Activated CD4-positive, alpha-beta T cell treated with anti-CD3 and anti-CD28 coated beads for 36 hours (primary cell): ENCODE measurements at regions not wholly inside any gene's neighbourhood (a gene's known extent, or its start where the extent isn't known, plus 50 kb on each side); places are given as distances from the start of the nearest gene placed in this dataset.

Experiments
- ATAC-seq: fragments of 200-7000 bp; cut with Tn5 transposase; one replicate; pipeline ENCODE4 v1.10.0; 2021; ENCODE audit warnings: mild to moderate bottlenecking, moderate library complexity
- CTCF ChIA-PET: fragments of 350-600 bp; sonication (Branson Sonifier 250); formaldehyde crosslinking; loops from one replicate; lab custom pipeline; 2021; ENCODE audit warnings: antibody characterized with exemption; lab: Charles Lee
- POLR2A ChIA-PET: fragments of 350-600 bp; sonication (Branson Sonifier 250); formaldehyde crosslinking; loops from one replicate; lab custom pipeline; 2021; ENCODE audit warnings: antibody characterized with exemption, inconsistent platforms; lab: Charles Lee
- DNase-seq: peaks from one replicate; pipeline ENCODE4 v3.0.0-alpha.2; 2020
- H3K27ac Mint-ChIP-seq: one replicate; pipeline ENCODE4 v1.8.0; 2021; ENCODE audit warnings: mixed read lengths
- H3K27me3 Mint-ChIP-seq: one replicate; pipeline ENCODE4 v1.8.0; 2021; ENCODE audit warnings: mixed read lengths
- H3K36me3 Mint-ChIP-seq: one replicate; pipeline ENCODE4 v1.8.0; 2021; ENCODE audit warnings: low read depth, mixed read lengths
- H3K4me1 Mint-ChIP-seq: one replicate; pipeline ENCODE4 v1.8.0; 2021; ENCODE audit warnings: mixed read lengths
- H3K4me3 Mint-ChIP-seq: one replicate; pipeline ENCODE4 v1.8.0; 2021; ENCODE audit warnings: mild to moderate bottlenecking, moderate library complexity, mixed read lengths
- H3K9me3 Mint-ChIP-seq: one replicate; pipeline ENCODE4 v1.8.0; 2021; ENCODE audit warnings: low read depth, mixed read lengths
- intact Hi-C, 2 experiments: fragments of 100-400 bp; cut with DNase I in 1 of 2; cut with micrococcal nuclease in 1 of 2; formaldehyde crosslinking; loops; one replicate each; pipeline versions ENCODE4 v1.14.2 to v1.15.1; 2022 to 2024; cut with DNase I, micrococcal nuclease

DNA sequence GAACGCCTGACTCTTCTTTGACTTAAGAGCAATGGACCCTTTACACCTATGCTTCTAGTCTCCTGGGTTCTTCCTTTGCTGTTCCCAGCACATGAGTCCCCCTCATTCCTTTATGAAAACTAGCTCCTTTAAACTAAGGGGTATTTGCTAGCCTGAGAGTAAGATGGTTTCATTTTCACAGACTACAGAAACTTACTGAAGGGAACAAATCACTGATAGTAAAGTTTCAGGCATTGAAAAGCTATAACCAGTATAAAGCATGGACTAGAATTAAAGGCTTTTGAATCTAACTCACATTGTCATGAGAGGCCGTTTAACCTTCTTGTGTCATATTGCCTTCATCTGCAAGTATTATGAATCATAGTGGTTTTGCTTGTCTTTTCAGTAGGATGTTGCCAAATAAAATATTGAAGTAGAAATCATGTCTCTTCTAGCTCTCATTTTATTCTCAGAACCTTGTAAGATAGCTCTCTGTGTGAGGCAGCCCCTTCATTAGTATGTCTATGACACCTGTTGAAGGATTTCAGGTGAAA, 765.9 kb downstream of the NR2F2 start:
- POLR2A ChIA-PET, result interaction anchor here (0.6 kb wide), 1 partner anchor 28 kb away, joined by 4 read pairs; no protein-coding TSS in a partner anchor
- DNase-seq, result no peak
- Mint-ChIP-seq H3K4me3 (no peak overlapping the region), H3K27me3 (no peaks in the 10 kb centered on the region), H3K4me1 (no peaks in the 10 kb centered on the region), H3K36me3 (no peaks in the 10 kb centered on the region), H3K27ac (no peak overlapping the region), H3K9me3 (peaks cover 10% of the 10 kb centered on the region)
- intact Hi-C loops, result no loop called here
- ATAC-seq, result no peak
- CTCF ChIA-PET, result no interaction called here

DNA sequence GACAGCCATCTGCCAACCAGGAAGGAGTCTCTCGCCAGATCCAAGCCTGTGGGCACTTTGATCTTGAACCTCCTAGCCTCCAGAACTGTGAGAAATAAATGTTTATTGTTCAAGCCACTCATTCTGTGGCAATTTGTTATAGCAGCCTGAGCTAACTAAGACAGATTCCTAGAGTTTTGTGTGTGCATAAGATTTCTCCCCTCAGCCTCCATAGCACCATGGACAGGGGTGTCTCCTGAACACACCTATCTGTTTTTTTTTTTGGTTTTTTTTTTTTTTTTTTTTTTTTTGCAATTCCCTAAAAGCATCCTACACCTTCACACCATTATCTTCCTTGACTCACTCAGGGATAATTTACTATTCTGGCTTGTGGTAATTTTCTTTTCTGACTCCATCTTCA, 768.5 kb downstream of the NR2F2 start:
- no peaks in the 10 kb centered on the region for H3K27me3 Mint-ChIP-seq
- DNase-seq, result no peak
- no peak overlapping the region for H3K4me3 Mint-ChIP-seq
- H3K4me1 Mint-ChIP-seq, result no peaks in the 10 kb centered on the region
- intact Hi-C loops, result no loop called here
- peaks cover 10% of the 10 kb centered on the region for H3K9me3 Mint-ChIP-seq
- CTCF ChIA-PET, result interaction anchor here (0.8 kb wide), 1 partner anchor 9 kb away, joined by 4 read pairs; no protein-coding TSS in a partner anchor
- POLR2A ChIA-PET, result no interaction called here
- no peaks in the 10 kb centered on the region for H3K36me3 Mint-ChIP-seq
- H3K27ac Mint-ChIP-seq, result no peak overlapping the region
- ATAC-seq, result no peak

DNA sequence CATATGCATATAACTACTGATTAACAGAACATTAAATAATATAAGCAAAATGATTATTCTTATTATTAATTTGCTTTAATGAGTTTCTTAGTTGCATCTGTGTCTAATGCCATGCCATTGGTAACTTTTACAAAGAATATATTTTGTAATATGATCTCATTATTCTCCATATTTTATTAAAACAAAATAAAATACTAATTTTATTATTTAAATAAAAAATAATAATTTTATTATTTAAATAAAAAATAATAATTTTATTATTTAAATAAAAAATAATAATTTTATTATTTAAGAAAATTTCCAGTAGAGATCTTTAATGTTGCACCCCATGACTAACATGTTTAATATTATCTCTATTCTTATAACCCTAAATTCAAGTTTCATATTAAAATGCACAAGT, 771.1 kb downstream of the NR2F2 start:
- POLR2A ChIA-PET, result no interaction called here
- no peaks in the 10 kb centered on the region for H3K4me1 Mint-ChIP-seq

DNA sequence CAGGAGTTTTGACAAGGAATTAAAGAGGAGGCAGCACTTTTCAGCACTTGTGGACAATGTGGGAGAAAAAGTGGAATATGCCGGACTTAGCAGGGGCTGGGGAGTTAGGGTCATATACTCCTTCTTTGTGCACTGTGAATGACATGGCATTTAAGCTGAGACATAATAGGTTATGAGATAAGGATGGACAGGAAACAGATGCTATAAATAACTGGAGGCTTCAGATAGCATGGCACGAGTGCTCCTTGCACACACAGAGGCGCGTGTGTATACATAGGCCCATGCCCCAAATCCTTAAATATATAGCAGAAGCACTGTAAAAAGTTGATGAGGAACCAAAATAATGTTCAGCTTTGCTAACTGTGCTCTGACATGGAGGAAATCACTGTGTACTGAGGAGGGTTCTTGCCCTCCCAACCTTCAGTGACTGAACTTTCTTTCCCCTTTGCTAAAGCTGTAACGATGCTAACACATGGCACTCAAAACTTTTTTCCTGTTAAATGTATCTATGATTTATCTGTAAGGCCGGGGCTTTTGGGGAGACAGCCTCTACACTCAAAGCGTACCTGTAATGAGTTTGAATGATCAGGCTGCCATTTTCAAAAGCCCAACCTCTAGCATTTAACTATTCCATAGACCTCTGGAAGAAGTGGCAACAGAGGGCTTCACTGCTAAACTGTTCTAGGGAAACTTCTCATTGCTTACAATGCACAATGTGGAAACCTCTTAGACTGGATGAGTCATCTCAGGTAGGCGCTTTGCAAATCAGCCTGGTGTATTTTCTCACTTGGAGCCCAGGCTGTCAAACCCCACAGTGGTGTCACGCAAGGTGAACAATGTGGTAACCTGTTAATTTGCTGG, 784.6 kb downstream of the NR2F2 start:
- intact Hi-C loops, result no loop called here
- no peak overlapping the region for H3K27ac Mint-ChIP-seq
- no peak overlapping the region for H3K4me3 Mint-ChIP-seq
- peaks cover 11% of the 10 kb centered on the region for H3K9me3 Mint-ChIP-seq
- DNase-seq (no peak), ATAC-seq (no peak)
- H3K4me1 Mint-ChIP-seq, result no peaks in the 10 kb centered on the region
- H3K27me3 Mint-ChIP-seq, result no peaks in the 10 kb centered on the region
- POLR2A ChIA-PET, result no interaction called here
- CTCF ChIA-PET, result no interaction called here
- no peaks in the 10 kb centered on the region for H3K36me3 Mint-ChIP-seq

More for the DNA sequence above, 771.1 kb downstream of the NR2F2 start:
- intact Hi-C loops, result no loop called here
- H3K27me3 Mint-ChIP-seq, result no peaks in the 10 kb centered on the region
- DNase-seq (no peak), ATAC-seq (no peak)
- no peaks in the 10 kb centered on the region for H3K36me3 Mint-ChIP-seq
- H3K4me3 Mint-ChIP-seq, result no peak overlapping the region
- no peak overlapping the region for H3K27ac Mint-ChIP-seq
- CTCF ChIA-PET, result no interaction called here
- peaks cover 16% of the 10 kb centered on the region for H3K9me3 Mint-ChIP-seq

DNA sequence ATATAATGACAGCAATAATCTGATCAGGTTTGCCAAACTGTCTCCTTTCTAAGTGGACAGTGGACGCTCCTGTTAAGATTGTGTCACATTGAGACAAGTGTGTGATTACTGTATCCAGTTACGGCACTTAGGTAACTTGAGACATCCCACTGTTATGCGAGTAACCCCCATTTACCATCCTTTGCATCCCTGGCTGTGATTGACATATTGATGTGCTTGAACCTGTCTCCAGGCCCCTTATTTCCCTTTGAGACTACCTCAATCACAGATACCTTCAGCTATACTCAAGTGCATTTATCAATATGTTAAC, 785.2 kb downstream of the NR2F2 start:
- no peaks in the 10 kb centered on the region for H3K27me3 Mint-ChIP-seq
- no peaks in the 10 kb centered on the region for H3K36me3 Mint-ChIP-seq
- peaks cover 8% of the 10 kb centered on the region for H3K9me3 Mint-ChIP-seq
- ChIA-PET CTCF (no interaction called here), POLR2A (no interaction called here)
- ATAC-seq (no peak), DNase-seq (no peak)
- intact Hi-C loops, result no loop called here
- H3K27ac Mint-ChIP-seq, result no peak overlapping the region
- H3K4me3 Mint-ChIP-seq, result no peak overlapping the region
- H3K4me1 Mint-ChIP-seq, result no peaks in the 10 kb centered on the region

DNA sequence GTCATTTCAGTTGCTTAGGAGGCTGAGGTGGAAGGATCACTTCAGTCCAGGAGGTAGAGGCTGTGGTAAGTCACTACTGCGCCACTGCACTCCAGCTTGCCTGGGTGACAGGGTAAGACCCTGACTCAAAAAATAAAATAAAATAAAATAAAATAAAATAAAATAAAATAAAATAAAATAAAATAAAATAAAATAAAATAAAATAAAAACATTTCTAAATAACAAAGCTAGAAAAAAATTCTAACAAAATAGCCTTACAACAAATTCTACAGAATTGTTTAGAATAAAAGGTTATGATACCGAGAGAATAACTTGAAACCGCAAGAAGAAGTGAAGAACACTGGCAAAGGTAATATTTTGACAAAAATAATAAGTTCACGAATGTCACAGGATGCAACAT, 794.3 kb downstream of the NR2F2 start:
- POLR2A ChIA-PET, result no interaction called here
- Mint-ChIP-seq H3K4me3 (no peak overlapping the region), H3K36me3 (no peaks in the 10 kb centered on the region), H3K9me3 (peaks cover 8% of the 10 kb centered on the region), H3K4me1 (no peaks in the 10 kb centered on the region), H3K27me3 (no peaks in the 10 kb centered on the region), H3K27ac (no peak overlapping the region)
- DNase-seq (no peak), ATAC-seq (no peak)
- intact Hi-C loops, result no loop called here
- CTCF ChIA-PET, result interaction anchor here (0.6 kb wide), 1 partner anchor 226 kb away, joined by 3 read pairs; no protein-coding TSS in a partner anchor

DNA sequence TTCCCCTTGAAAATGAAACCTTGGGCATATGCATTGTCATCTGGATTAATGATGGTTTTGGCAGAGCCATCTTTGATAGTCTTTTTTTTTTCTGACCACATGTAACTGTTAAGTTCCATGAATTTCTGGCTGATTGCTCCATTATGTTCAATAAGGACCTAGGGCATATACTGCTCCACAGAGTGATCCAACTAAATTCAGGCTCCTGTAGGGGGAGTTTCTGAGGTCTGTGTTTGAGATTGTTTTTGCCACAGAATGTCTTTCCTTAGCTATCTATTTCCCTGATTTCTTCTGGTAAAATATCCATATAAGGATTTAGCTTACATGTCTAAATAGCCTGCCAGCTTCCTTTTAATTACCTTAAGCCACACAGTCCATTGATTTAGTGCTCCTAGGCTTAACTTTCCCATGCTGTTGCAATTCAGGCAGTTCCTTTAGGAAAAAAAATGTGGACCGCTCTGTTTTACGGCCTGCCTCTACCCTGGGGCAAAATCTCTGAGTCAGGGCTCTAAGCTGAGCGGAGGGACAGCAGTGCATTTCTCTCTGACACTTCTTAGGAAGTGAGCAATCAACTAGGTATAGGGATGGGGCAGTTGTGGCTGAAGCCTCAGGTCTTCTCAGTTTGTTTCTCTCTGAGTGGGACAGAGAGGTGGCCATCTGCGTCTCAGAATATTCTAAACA, 796.2 kb downstream of the NR2F2 start:
- no peak overlapping the region for H3K27ac Mint-ChIP-seq
- intact Hi-C loops, result no loop called here

DNA sequence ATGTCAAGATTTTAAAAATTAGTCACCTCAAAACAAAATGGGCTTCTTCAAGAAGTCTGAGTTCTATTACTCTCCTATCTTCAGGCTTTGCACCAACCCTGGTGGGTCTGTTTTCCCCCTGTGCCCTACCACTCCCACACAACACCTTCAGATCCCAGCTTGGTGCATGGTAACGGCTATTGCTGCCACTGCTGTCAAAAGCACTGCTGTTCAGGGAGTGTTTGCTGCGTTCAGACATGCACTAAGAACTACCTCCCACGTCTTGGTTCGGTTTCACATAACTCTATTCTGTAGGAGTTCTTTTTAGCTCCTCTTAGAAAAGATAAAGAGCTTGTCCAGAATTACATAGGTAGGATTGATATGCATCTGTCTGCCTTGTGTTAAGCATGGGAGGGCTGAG, 799.2 kb downstream of the NR2F2 start:
- intact Hi-C loops, result no loop called here
- H3K4me1 Mint-ChIP-seq, result no peaks in the 10 kb centered on the region
- H3K27ac Mint-ChIP-seq, result no peak overlapping the region
- no peaks in the 10 kb centered on the region for H3K36me3 Mint-ChIP-seq
- peaks cover 20% of the 10 kb centered on the region for H3K9me3 Mint-ChIP-seq
- H3K4me3 Mint-ChIP-seq, result no peak overlapping the region
- DNase-seq (no peak), ATAC-seq (no peak)
- H3K27me3 Mint-ChIP-seq, result no peaks in the 10 kb centered on the region
- POLR2A ChIA-PET, result no interaction called here
- CTCF ChIA-PET, result no interaction called here

More for the DNA sequence above, 796.2 kb downstream of the NR2F2 start:
- ATAC-seq, result no peak
- no peak overlapping the region for H3K4me3 Mint-ChIP-seq
- POLR2A ChIA-PET, result no interaction called here
- peaks cover 11% of the 10 kb centered on the region for H3K9me3 Mint-ChIP-seq
- no peaks in the 10 kb centered on the region for H3K4me1 Mint-ChIP-seq
- CTCF ChIA-PET, result no interaction called here
- no peaks in the 10 kb centered on the region for H3K36me3 Mint-ChIP-seq
- no peak for DNase-seq
- H3K27me3 Mint-ChIP-seq, result no peaks in the 10 kb centered on the region

DNA sequence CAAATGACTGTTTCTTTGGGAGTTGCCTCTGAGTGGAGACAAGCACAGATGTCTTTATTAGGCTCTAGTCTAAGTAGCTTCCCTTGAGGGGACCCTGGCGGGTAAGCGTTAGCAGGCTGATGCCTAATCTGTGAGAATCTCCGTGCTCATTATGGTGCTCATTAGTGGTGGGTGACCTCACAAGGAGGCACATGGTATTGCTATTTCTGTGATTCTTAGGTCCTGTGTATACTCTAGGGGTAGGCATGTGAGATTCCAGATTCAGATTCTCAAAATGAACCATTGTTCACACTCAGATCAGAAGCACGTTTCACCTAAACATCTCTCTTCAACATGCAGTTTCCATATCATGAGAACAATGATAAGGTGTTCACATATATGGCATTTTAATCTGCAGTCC, 809.7 kb downstream of the NR2F2 start:
- DNase-seq, result no peak
- ATAC-seq, result no peak
- CTCF ChIA-PET, result no interaction called here
- H3K4me3 Mint-ChIP-seq, result no peak overlapping the region
- no peaks in the 10 kb centered on the region for H3K4me1 Mint-ChIP-seq
- H3K36me3 Mint-ChIP-seq, result no peaks in the 10 kb centered on the region
- no peaks in the 10 kb centered on the region for H3K27me3 Mint-ChIP-seq
- POLR2A ChIA-PET, result no interaction called here
- peaks cover 12% of the 10 kb centered on the region for H3K9me3 Mint-ChIP-seq
- intact Hi-C loops, result no loop called here
- no peak overlapping the region for H3K27ac Mint-ChIP-seq

DNA sequence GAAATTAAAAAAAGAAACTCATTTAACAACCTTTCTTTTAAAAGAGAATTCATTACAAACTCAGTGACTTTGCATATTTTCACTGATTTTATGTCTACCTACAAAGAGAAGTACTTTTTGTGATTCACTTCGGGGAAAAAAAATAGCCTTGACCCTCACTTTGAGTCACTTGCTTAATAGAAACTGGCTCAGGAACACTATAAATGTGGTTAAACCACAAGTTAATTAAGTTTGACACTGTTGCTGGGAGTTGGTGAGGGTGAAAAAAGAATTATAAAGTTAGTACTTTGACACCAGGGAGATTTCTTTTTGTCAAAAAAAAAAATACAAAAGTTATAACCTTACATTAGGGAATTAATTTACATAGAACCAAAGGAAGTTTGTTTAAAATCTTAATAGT, 810.9 kb downstream of the NR2F2 start:
- ATAC-seq, result no peak
- CTCF ChIA-PET, result no interaction called here
- H3K4me3 Mint-ChIP-seq, result no peak overlapping the region
- H3K27me3 Mint-ChIP-seq, result no peaks in the 10 kb centered on the region
- DNase-seq, result no peak
- intact Hi-C loops, result no loop called here
- POLR2A ChIA-PET, result no interaction called here
- no peaks in the 10 kb centered on the region for H3K4me1 Mint-ChIP-seq
- H3K27ac Mint-ChIP-seq, result no peak overlapping the region
- H3K36me3 Mint-ChIP-seq, result no peaks in the 10 kb centered on the region
- H3K9me3 Mint-ChIP-seq, result peaks cover 13% of the 10 kb centered on the region

DNA sequence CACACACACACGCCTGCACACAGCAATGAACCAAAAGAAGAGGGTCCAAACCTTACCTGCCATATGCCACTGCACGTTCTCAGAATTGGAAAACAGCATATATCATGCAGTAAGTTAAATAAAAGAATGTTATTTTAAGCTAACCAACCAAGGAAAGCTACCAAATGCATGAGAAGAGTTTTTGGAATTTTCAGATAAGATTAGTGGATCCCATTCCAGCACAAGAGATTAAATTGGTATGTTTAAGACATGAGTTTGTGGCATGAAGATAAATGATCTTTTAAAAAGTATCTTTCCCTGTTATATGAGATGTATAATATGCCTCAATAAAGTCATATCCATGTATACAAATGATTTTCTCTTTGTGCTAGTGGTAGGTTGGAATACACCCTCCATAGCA, 811.4 kb downstream of the NR2F2 start:
- Mint-ChIP-seq H3K27ac (no peak overlapping the region), H3K27me3 (no peaks in the 10 kb centered on the region), H3K36me3 (no peaks in the 10 kb centered on the region), H3K4me1 (no peaks in the 10 kb centered on the region), H3K9me3 (peaks cover 10% of the 10 kb centered on the region), H3K4me3 (no peak overlapping the region)
- POLR2A ChIA-PET, result no interaction called here
- CTCF ChIA-PET, result no interaction called here
- intact Hi-C loops, result no loop called here
- DNase-seq (no peak), ATAC-seq (no peak)
